DOHH2 (cell line): ENCODE measurements at regions not wholly inside any gene's neighbourhood (a gene's known extent, or its start where the extent isn't known, plus 50 kb on each side); places are given as distances from the start of the nearest gene placed in this dataset.
A peak's percentile ranks its signal among the peaks of the same experiment; 100 is the strongest.

Source experiments
- H3F3A ChIP-seq: fragments of 200-600 bp; sonication (generic), shearing (Covaris generic); 2 replicates; pipeline ENCODE4 v1.6.0; 2016; ENCODE audit warnings: antibody characterized with exemption, mild to moderate bottlenecking; ENCODE audit not compliant: control insufficient read depth, insufficient read depth
- H3K27ac ChIP-seq: fragments of 200-600 bp; sonication (generic); 2 replicates; pipeline ENCODE4 v1.5.1; 2014; ENCODE audit warnings: low read depth, mild to moderate bottlenecking, low read length, moderate library complexity
- H3K27me3 ChIP-seq: fragments of 200-600 bp; sonication (generic); 2 replicates; pipeline ENCODE4 v1.6.1; 2014; ENCODE audit warnings: mild to moderate bottlenecking, low read length, mixed read lengths; ENCODE audit not compliant: control insufficient read depth
- H3K36me3 ChIP-seq: fragments of 200-600 bp; sonication (generic); 2 replicates; pipeline ENCODE4 v1.6.1; 2014; ENCODE audit warnings: mild to moderate bottlenecking, low read length, moderate library complexity, mixed read lengths; ENCODE audit not compliant: control insufficient read depth
- H3K4me1 ChIP-seq: fragments of 200-600 bp; sonication (generic); 2 replicates; pipeline ENCODE4 v1.6.1; 2014; ENCODE audit warnings: mild to moderate bottlenecking, low read length, mixed read lengths; ENCODE audit not compliant: control insufficient read depth
- H3K4me2 ChIP-seq: fragments of 200-600 bp; sonication (generic); 2 replicates; pipeline ENCODE4 v1.6.0; 2014; ENCODE audit warnings: mild to moderate bottlenecking, low read length, moderate library complexity
- H3K4me3 ChIP-seq: fragments of 200-600 bp; sonication (generic); 2 replicates; pipeline ENCODE4 v1.5.1; 2014; ENCODE audit warnings: mild to moderate bottlenecking, low read length, mixed read lengths
- H3K79me2 ChIP-seq: fragments of 200-600 bp; sonication (generic); 2 replicates; pipeline ENCODE4 v1.6.1; 2014; ENCODE audit warnings: mild to moderate bottlenecking, low read length, mixed read lengths; ENCODE audit not compliant: control insufficient read depth
- H3K9me2 ChIP-seq: fragments of 200-600 bp; sonication (generic); replicated peaks from 2 replicates; pipeline ENCODE4 v1.6.1; 2014; ENCODE audit warnings: mild to moderate bottlenecking, low read length, mixed read lengths; ENCODE audit not compliant: control insufficient read depth
- H3K9me3 ChIP-seq: fragments of 200-600 bp; sonication (generic); 2 replicates; pipeline ENCODE4 v1.6.1; 2014; ENCODE audit warnings: antibody characterized with exemption, low read length, mixed read lengths; ENCODE audit not compliant: control insufficient read depth, insufficient read depth
- H4K20me1 ChIP-seq: fragments of 200-600 bp; sonication (generic); 2 replicates; pipeline ENCODE4 v1.6.0; 2014; ENCODE audit warnings: low read depth, mild to moderate bottlenecking, antibody characterized with exemption, low read length, moderate library complexity; ENCODE audit not compliant: control insufficient read depth, insufficient read depth
- EZH2phosphoT487 ChIP-seq: fragments of 200-600 bp; sonication (generic); IDR thresholded peaks from 2 replicates; pipeline ENCODE4 v1.6.1; 2017; ENCODE audit warnings: borderline replicate concordance, mild to moderate bottlenecking, antibody characterized with exemption, low read length, moderate library complexity, mixed read lengths
- TF ChIP-seq, protein P1 (sequence below): fragments of 200-600 bp; sonication (generic); IDR thresholded peaks from one replicate; pipeline ENCODE4 v1.5.1; 2014; ENCODE audit warnings: antibody characterized with exemption, mild to moderate bottlenecking, low read depth, low read length; ENCODE audit not compliant: poor library complexity, severe bottlenecking

GRCh38 chr1:48109390-48110013 is 112.3 kb upstream of the TRABD2B start:
- TF ChIP-seq, protein P1, sequence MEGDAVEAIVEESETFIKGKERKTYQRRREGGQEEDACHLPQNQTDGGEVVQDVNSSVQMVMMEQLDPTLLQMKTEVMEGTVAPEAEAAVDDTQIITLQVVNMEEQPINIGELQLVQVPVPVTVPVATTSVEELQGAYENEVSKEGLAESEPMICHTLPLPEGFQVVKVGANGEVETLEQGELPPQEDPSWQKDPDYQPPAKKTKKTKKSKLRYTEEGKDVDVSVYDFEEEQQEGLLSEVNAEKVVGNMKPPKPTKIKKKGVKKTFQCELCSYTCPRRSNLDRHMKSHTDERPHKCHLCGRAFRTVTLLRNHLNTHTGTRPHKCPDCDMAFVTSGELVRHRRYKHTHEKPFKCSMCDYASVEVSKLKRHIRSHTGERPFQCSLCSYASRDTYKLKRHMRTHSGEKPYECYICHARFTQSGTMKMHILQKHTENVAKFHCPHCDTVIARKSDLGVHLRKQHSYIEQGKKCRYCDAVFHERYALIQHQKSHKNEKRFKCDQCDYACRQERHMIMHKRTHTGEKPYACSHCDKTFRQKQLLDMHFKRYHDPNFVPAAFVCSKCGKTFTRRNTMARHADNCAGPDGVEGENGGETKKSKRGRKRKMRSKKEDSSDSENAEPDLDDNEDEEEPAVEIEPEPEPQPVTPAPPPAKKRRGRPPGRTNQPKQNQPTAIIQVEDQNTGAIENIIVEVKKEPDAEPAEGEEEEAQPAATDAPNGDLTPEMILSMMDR: peak; percentile 80
- TF ChIP-seq EZH2phosphoT487: no peak

GRCh38 chr1:48107516-48107915 is 110.3 kb upstream of the TRABD2B start:
- TF ChIP-seq, protein P1: no peak
- TF ChIP-seq EZH2phosphoT487: no peak

More at GRCh38 chr1:48109390-48110013, 112.3 kb upstream of the TRABD2B start:
- Histone ChIP-seq H3K27ac (no peak overlapping the region), H4K20me1 (no peaks in the 10 kb centered on the region), H3K4me3 (no peak overlapping the region), H3K4me2 (no peak overlapping the region), H3K27me3 (peaks cover 8% of the 10 kb centered on the region), H3K9me3 (no peaks in the 10 kb centered on the region), H3K4me1 (no peaks in the 10 kb centered on the region), H3K9me2 (no peaks in the 10 kb centered on the region), H3K79me2 (no peaks in the 10 kb centered on the region), H3K36me3 (no peaks in the 10 kb centered on the region), H3F3A (no peaks in the 10 kb centered on the region)

DNA sequence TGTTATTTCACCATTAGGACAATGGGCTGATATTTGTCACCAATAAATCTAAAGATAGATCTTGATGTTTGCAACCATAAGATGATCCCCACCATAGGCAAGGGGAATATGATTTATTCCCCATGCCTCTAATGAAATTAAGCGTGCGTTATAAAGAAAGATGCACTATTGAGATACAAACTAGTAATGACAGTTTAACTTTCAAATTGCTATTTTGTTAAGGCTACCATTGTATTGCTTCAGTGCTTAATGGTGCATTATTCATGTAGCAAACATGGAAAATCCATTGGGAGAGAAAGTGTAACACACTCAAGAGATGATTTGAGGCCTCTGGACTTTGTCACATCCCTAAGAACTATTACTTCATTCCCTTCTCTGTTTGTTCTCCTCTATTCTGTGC is 108.9 kb upstream of the TRABD2B start:
- peaks cover 5% of the 10 kb centered on the region for H3K27me3 ChIP-seq
- TF ChIP-seq EZH2phosphoT487: no peak
- TF ChIP-seq, protein P1: no peak
- no peaks in the 10 kb centered on the region for H3F3A ChIP-seq
- no peaks in the 10 kb centered on the region for H4K20me1 ChIP-seq
- H3K4me2 ChIP-seq: no peak overlapping the region
- H3K4me1 ChIP-seq: no peaks in the 10 kb centered on the region
- H3K79me2 ChIP-seq: no peaks in the 10 kb centered on the region
- H3K9me3 ChIP-seq: no peaks in the 10 kb centered on the region
- H3K4me3 ChIP-seq: no peak overlapping the region
- no peaks in the 10 kb centered on the region for H3K9me2 ChIP-seq
- no peaks in the 10 kb centered on the region for H3K36me3 ChIP-seq
- no peak overlapping the region for H3K27ac ChIP-seq

More at GRCh38 chr1:48107516-48107915, 110.3 kb upstream of the TRABD2B start:
- peaks cover 5% of the 10 kb centered on the region for H3K27me3 ChIP-seq
- H3K79me2 ChIP-seq: no peaks in the 10 kb centered on the region
- no peaks in the 10 kb centered on the region for H3K9me3 ChIP-seq
- H3K4me3 ChIP-seq: no peak overlapping the region
- H3K4me2 ChIP-seq: no peak overlapping the region
- no peaks in the 10 kb centered on the region for H3K9me2 ChIP-seq
- H3K4me1 ChIP-seq: no peaks in the 10 kb centered on the region
- no peaks in the 10 kb centered on the region for H4K20me1 ChIP-seq
- H3K27ac ChIP-seq: no peak overlapping the region
- no peaks in the 10 kb centered on the region for H3K36me3 ChIP-seq
- no peaks in the 10 kb centered on the region for H3F3A ChIP-seq
